ENCODE measurements at regions not wholly inside any gene's neighbourhood (a gene's known extent, or its start where the extent isn't known, plus 50 kb on each side); places are given as distances from the start of the nearest gene placed in this dataset.

- peak; percentile 9 for DNase-seq (ENCODE audit: low read depth)
These were observed 173.0 kb upstream of the GATA6 start for GRCh38 chr18:21996351-21996826.

GRCh38 chr18:21997207-21998143 lies 171.9 kb upstream of the GATA6 start:
- peak; percentile 38 for DNase-seq (ENCODE audit: low read depth)

- DNase-seq (ENCODE audit: low read depth), result no peak
These were observed 170.9 kb upstream of the GATA6 start for GRCh38 chr18:21998486-21998885.

- no peak for DNase-seq (ENCODE audit: low read depth)
These were observed 167.4 kb upstream of the GATA6 start for GRCh38 chr18:22001912-22002487.

- DNase-seq (ENCODE audit: low read depth), result no peak
These were observed 164.1 kb upstream of the GATA6 start for GRCh38 chr18:22005191-22005841.

- no peak for DNase-seq (ENCODE audit: low read depth)
These were observed 162.9 kb upstream of the GATA6 start for GRCh38 chr18:22006458-22006857.

- no peak for DNase-seq (ENCODE audit: low read depth)
These were observed 160.1 kb upstream of the GATA6 start for GRCh38 chr18:22009242-22009641.

- DNase-seq (ENCODE audit: low read depth), result no peak
These were observed 155.4 kb upstream of the GATA6 start for GRCh38 chr18:22013993-22014392.

- DNase-seq (ENCODE audit: low read depth), result no peak
These were observed 154.2 kb upstream of the GATA6 start for GRCh38 chr18:22015156-22015555.

- DNase-seq (ENCODE audit: low read depth), result no peak
These were observed 151.0 kb upstream of the GATA6 start for GRCh38 chr18:22018366-22018765.

GRCh38 chr18:22019193-22019592 lies 150.2 kb upstream of the GATA6 start:
- no peak for DNase-seq (ENCODE audit: low read depth)

GRCh38 chr18:22020127-22020866 lies 149.1 kb upstream of the GATA6 start:
- no peak for DNase-seq (ENCODE audit: low read depth)

- no peak for DNase-seq (ENCODE audit: low read depth)
These were observed 148.5 kb upstream of the GATA6 start for GRCh38 chr18:22020867-22021370.

GRCh38 chr18:22021701-22022100 lies 147.7 kb upstream of the GATA6 start:
- no peak for DNase-seq (ENCODE audit: low read depth)

GRCh38 chr18:22024924-22025323 lies 144.5 kb upstream of the GATA6 start:
- DNase-seq (ENCODE audit: low read depth), result no peak

GRCh38 chr18:22026362-22026761 lies 143.0 kb upstream of the GATA6 start:
- no peak for DNase-seq (ENCODE audit: low read depth)

GRCh38 chr18:22026889-22027288 lies 142.5 kb upstream of the GATA6 start:
- DNase-seq (ENCODE audit: low read depth), result no peak

- no peak for DNase-seq (ENCODE audit: low read depth)
These were observed 137.8 kb upstream of the GATA6 start for GRCh38 chr18:22031611-22032010.

GRCh38 chr18:22032392-22032961 lies 136.9 kb upstream of the GATA6 start:
- no peak for DNase-seq (ENCODE audit: low read depth)

- no peak for DNase-seq (ENCODE audit: low read depth)
These were observed 136.3 kb upstream of the GATA6 start for GRCh38 chr18:22033085-22033484.

GRCh38 chr18:22034276-22034675 lies 135.1 kb upstream of the GATA6 start:
- DNase-seq (ENCODE audit: low read depth), result no peak

Measured in myocyte (in vitro differentiated cells).